GM23338 (cell line): ENCODE measurements at regions not wholly inside any gene's neighbourhood (a gene's known extent, or its start where the extent isn't known, plus 50 kb on each side); places are given as distances from the start of the nearest gene placed in this dataset.

Experiments
- ATAC-seq: fragments of 200-7000 bp; cut with Tn5 transposase; 3 replicates; pipeline ENCODE4 v1.9.1; 2020
- DNase-seq: peaks from one replicate; pipeline ENCODE4 v3.0.0-alpha.2; 2015; ENCODE audit warnings: low spot score
- H2AFZ ChIP-seq: fragments of 200-600 bp; sonication (generic); 2 replicates; pipeline ENCODE4 v1.8.0; 2016; ENCODE audit warnings: antibody characterized with exemption, mild to moderate bottlenecking, moderate library complexity
- H3F3A ChIP-seq: fragments of 200-600 bp; sonication (generic); replicated peaks from 2 replicates; pipeline ENCODE4 v1.8.0; 2017; ENCODE audit warnings: antibody characterized with exemption, mixed run types, low read depth
- H3K27ac ChIP-seq: fragments of 200-600 bp; sonication (generic); 2 replicates; pipeline ENCODE4 v1.6.1; 2016; ENCODE audit warnings: low read depth
- H3K27me3 ChIP-seq: fragments of 200-600 bp; sonication (generic); 2 replicates; pipeline ENCODE4 v1.8.0; 2016; ENCODE audit warnings: mild to moderate bottlenecking, mixed run types, moderate library complexity; ENCODE audit not compliant: insufficient read depth
- H3K36me3 ChIP-seq: fragments of 200-600 bp; sonication (generic); 2 replicates; pipeline ENCODE4 v1.8.0; 2016; ENCODE audit warnings: mild to moderate bottlenecking; ENCODE audit not compliant: insufficient read depth
- H3K4me1 ChIP-seq: fragments of 200-600 bp; sonication (generic); 2 replicates; pipeline ENCODE4 v1.8.0; 2016; ENCODE audit warnings: mild to moderate bottlenecking, moderate library complexity; ENCODE audit not compliant: insufficient read depth
- H3K4me2 ChIP-seq: fragments of 200-600 bp; sonication (generic); 2 replicates; pipeline ENCODE4 v1.7.1; 2017; ENCODE audit warnings: mixed run types
- H3K4me3 ChIP-seq: fragments of 200-600 bp; sonication (generic); 2 replicates; pipeline ENCODE4 v1.6.1; 2016; ENCODE audit warnings: mixed run types
- H3K79me2 ChIP-seq: fragments of 200-600 bp; sonication (generic); replicated peaks from 2 replicates; pipeline ENCODE4 v1.8.0; 2017; ENCODE audit warnings: mild to moderate bottlenecking; ENCODE audit not compliant: insufficient read depth
- H3K9me2 ChIP-seq: fragments of 200-600 bp; sonication (generic); 2 replicates; pipeline ENCODE4 v1.8.0; 2017; ENCODE audit not compliant: insufficient read depth
- H4K20me1 ChIP-seq: fragments of 200-600 bp; sonication (generic); replicated peaks from 2 replicates; pipeline ENCODE4 v1.8.0; 2017; ENCODE audit warnings: mild to moderate bottlenecking; ENCODE audit not compliant: insufficient read depth
- H3K27ac Mint-ChIP-seq: 2 replicates; pipeline ENCODE4 v1.8.0; 2020; ENCODE audit warnings: inconsistent platforms, mild to moderate bottlenecking, moderate library complexity, mixed read lengths
- H3K27me3 Mint-ChIP-seq: 3 replicates; pipeline ENCODE4 v1.8.0; 2022; ENCODE audit warnings: low read depth, mild to moderate bottlenecking, moderate library complexity, mixed read lengths, inconsistent platforms; ENCODE audit not compliant: insufficient read depth, poor library complexity
- H3K36me3 Mint-ChIP-seq: 3 replicates; pipeline ENCODE4 v1.8.0; 2021; ENCODE audit warnings: low read depth, mild to moderate bottlenecking, inconsistent platforms, moderate library complexity, mixed read lengths
- H3K4me1 Mint-ChIP-seq: 3 replicates; pipeline ENCODE4 v1.8.0; 2020; ENCODE audit warnings: mild to moderate bottlenecking, inconsistent platforms, mixed read lengths
- H3K4me3 Mint-ChIP-seq: 3 replicates; pipeline ENCODE4 v1.8.0; 2021; ENCODE audit warnings: moderate library complexity, mild to moderate bottlenecking, inconsistent platforms, mixed read lengths
- H3K9me3 Mint-ChIP-seq: 3 replicates; pipeline ENCODE4 v1.8.0; 2020; ENCODE audit warnings: moderate library complexity, mild to moderate bottlenecking, inconsistent platforms, mixed read lengths
- CTCF ChIP-seq, 2 experiments: fragments of 200-600 bp in 1 of 2; sonication (generic) in 1 of 2; conservative IDR thresholded peaks; 2 replicates each; pipeline versions ENCODE4 v1.5.1 to v1.6.1; 2016 to 2017; ENCODE audit warnings: antibody characterized with exemption in 2 of 2, low read depth in 2 of 2, mild to moderate bottlenecking in 2 of 2, moderate library complexity in 1 of 2
- EZH2 ChIP-seq: fragments of 200-600 bp; sonication (generic); IDR thresholded peaks from one replicate; pipeline ENCODE4 v1.8.0; 2017; ENCODE audit warnings: antibody characterized with exemption, mild to moderate bottlenecking, low read depth; ENCODE audit not compliant: unreplicated experiment
- EZH2phosphoT487 ChIP-seq: fragments of 200-600 bp; sonication (generic); IDR thresholded peaks from one replicate; pipeline ENCODE4 v1.8.1; 2018; ENCODE audit warnings: antibody characterized with exemption; ENCODE audit not compliant: unreplicated experiment
- NANOG ChIP-seq: IDR thresholded peaks from 2 replicates; pipeline ENCODE4 v1.6.1; 2016; ENCODE audit warnings: antibody characterized with exemption, borderline replicate concordance
- STAT1 ChIP-seq: IDR thresholded peaks from one replicate; pipeline ENCODE4 v1.6.1; 2016; ENCODE audit warnings: antibody characterized with exemption; ENCODE audit not compliant: unreplicated experiment
- ZNF462 ChIP-seq: fragments of 250-450 bp; sonication (Bioruptor Pico); IDR thresholded peaks from 2 replicates; pipeline ENCODE4 v1.5.0; 2020; ENCODE audit warnings: mild to moderate bottlenecking, moderate library complexity

- H3K27ac Mint-ChIP-seq, result no peak overlapping the region
- peaks cover 5% of the 10 kb centered on the region for H3K4me1 Mint-ChIP-seq
- ATAC-seq (no peak), DNase-seq (no peak)
- Histone ChIP-seq H3K27me3 (no peaks in the 10 kb centered on the region), H2AFZ (no peak overlapping the region), H3F3A (no peaks in the 10 kb centered on the region), H3K79me2 (no peaks in the 10 kb centered on the region), H3K9me2 (peaks cover 3% of the 10 kb centered on the region; the same call in 1 of the 2 replicates), H3K4me2 (no peak overlapping the region), H3K4me3 (no peak overlapping the region), H4K20me1 (no peaks in the 10 kb centered on the region), H3K27ac (no peak overlapping the region), H3K36me3 (no peaks in the 10 kb centered on the region), H3K4me1 (0 out of 2 replicates have a peak, but pooled peaks cover 3% of the 10 kb centered on the region)
- no peaks in the 10 kb centered on the region; the same call in 2 of the 3 replicates for H3K9me3 Mint-ChIP-seq
- H3K36me3 Mint-ChIP-seq, result no peaks in the 10 kb centered on the region
- TF ChIP-seq EZH2 (no peak), CTCF (conservative IDR thresholded peaks at IDR 0.05; ENCODE audit: low read depth in 2 of 2) (no peak), EZH2phosphoT487 (no peak), NANOG (no peak), ZNF462 (no peak), STAT1 (no peak)
- peaks cover 8% of the 10 kb centered on the region for H3K27me3 Mint-ChIP-seq
- no peak overlapping the region for H3K4me3 Mint-ChIP-seq
Measured at GRCh38 chr6:2435323-2435722, 189.9 kb upstream of the GMDS start.
